ENCODE measurements at regions not wholly inside any gene's neighbourhood (a gene's known extent, or its start where the extent isn't known, plus 50 kb on each side); places are given as distances from the start of the nearest gene placed in this dataset.
A peak's percentile ranks its signal among the peaks of the same experiment; 100 is the strongest.
"Not testable (repeated sequence)": the region's sequence is repeated elsewhere in the genome, so short reads cannot be mapped to it uniquely, and the experiment has no call there.

GRCh38 chr11:8772571-8773519 is 90.3 kb downstream of the RPL27A start:
- no peak for DNase-seq (ENCODE audit: low read depth)

DNA sequence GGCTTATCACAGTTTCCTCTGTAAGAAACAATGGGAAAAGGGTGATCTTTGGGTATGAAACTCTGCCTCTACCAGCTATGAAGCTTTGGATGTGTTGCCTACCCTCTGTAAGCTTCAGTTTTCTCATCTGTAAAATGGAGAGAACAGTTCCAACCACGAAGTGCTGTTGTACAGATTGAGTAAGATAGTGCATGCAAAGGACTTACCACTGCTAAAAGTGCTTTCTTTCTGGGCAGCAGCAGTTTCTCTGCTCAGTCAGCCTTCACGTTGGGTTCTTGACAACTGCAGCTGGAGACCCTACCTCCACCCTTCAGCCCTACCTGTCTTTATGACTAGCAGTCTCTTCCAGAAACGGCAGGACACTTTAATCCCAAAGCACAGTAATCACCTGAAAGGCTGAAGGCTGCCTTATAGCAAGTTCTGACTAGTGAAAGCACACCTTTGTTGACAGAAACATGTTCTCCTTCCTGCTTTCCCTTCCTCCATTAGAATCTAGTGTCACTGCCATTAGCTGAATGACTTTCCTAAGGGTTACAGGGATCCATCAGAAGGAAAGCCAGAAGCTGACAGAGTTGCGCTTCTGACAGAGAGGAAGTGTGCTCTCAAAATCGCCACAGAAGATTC is 91.4 kb downstream of the RPL27A start:
- DNase-seq (ENCODE audit: low read depth) = no peak

DNA sequence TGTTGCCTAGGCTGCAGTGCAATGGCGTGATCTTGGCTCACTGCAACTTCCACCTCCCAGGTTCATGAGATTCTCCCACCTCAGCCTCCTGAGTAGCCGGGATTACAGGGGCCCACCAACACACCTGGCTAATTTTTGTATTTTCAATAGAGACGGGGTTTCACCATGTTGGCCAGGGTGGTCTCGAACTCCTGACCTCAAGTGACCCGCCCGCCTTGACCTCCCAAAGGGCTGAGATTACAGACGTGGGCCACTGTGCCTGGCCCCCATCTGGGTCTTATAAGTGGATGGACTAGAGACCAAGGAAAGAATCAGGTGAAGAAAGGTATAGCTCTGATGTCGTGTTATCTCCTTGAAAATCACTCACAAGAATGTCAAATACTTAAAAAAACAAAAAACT is 92.3 kb downstream of the RPL27A start:
- DNase-seq (ENCODE audit: low read depth) = not testable (repeated sequence)

DNA sequence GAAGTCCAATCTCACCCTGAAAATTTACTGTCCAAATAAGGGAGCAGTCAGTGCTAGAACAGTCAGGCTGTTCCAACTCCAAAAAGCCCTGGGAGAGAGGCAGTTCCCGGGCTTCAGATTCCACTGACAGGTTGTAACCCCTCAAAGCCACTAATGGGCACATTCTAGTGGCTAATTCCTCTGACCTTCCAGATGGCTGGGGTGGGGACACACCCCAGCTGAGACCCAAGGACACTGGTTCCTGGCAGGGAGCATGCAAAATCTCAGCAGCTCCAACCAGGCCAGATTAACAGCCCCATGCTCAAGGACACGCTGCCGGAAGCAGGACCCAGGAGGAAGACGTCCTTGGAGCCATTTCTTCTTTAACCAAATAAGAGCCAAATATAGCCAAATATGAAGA is 92.7 kb downstream of the RPL27A start:
- no peak for DNase-seq (ENCODE audit: low read depth)

DNA sequence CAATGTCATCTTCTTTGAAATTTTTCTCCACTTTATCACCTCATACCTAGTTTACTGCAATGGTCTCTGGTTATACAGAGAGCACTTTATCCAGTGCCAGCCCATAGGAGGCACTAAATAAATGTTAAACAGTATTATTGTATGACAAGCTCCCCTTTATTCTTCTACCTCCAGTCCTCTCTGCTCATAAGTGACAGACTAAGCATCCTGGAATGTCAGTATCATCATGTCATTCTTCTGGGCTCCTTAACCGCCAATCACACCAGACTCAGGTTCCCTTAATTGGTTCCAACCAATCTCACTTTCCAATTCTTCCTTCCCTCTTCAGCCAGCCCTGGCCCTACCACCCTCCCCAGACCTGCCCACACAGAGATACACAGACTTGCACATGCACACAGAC is 93.1 kb downstream of the RPL27A start:
- DNase-seq (ENCODE audit: low read depth) = no peak

DNA sequence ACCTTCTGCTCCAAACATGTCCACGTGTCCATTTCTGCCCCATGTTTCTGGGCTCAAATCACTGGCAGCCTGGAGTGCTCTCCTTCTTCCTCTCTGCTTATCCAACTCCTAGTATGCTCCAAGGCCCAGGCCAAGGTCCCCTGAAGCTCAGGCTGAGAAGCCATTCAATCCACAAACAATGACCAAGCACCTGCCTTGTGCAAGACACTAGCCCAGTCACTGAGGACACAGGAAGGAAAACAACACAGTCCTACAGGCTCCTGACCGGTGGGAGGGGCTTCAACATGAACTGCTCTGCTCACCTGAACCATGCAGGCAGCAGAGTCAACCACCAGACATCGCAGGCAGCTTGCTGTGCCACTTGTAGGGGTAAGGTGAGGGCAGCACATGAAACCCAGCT is 93.6 kb downstream of the RPL27A start:
- DNase-seq (ENCODE audit: low read depth) = no peak

DNA sequence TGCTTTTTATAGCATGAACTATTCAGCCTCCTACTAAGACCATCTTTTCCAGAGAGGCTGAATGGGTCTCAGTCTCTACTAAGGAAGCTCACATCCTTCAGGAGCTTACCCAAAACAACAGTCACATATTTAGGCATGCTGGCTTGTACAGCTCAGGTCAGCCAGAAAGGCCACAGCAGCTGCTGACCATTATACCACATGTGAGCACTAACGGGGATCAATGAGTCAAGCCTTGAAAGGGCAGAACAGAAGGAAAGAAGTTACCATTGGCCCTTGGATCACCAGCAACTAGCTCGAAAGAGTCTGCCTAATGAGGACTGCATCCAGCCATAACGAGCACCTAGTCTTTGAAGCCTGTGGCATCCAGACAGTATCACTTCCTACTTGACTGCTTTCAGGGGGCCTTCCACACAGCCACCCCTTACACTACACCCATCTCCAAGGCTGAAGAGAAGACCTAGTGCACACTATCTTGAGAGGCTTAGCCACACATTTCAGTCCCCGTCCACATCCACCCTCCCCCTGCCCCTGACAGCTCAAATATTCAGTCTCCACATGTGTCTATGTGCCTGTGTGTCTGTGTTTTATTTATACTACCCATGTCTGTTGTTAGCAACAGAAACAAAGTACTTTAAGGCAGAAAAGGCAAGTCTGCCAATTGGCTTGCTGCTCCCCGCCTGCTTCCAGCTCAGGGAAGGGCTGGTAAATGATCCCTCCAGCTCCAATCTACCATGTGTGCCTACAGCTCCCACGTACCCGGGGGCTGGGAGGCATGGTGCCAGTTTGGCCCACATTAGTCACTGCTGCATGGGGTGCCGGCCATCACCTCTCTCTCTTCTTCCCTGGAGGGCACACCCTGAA is 95.5 kb downstream of the RPL27A start:
- DNase-seq (ENCODE audit: low read depth) = peak; percentile 74

- DNase-seq (ENCODE audit: low read depth) = no peak
Measured at GRCh38 chr11:8779107-8779506, 96.5 kb downstream of the RPL27A start.

GRCh38 chr11:8779732-8780131 is 97.1 kb downstream of the RPL27A start:
- DNase-seq (ENCODE audit: low read depth) = no peak

DNA sequence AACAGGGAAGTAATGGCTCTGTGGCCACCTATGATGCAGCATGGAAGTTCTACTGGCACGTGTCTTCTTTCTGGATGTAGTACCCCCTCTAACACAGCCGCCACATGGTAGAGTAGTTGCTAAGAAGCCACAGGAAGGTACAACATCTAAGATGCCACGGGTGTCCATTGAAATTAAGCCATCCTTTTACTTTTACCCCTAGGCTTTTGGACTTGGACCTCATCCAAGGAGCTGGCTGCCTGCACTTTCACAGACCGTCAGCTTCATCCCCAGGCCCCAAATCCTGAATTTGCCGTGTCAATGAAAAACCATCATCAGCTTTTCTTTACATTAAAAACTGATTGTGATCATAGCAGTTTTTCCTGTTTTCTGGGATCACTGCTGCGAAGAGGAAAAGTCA is 102.4 kb downstream of the RPL27A start:
- DNase-seq (ENCODE audit: low read depth) = no peak

DNA sequence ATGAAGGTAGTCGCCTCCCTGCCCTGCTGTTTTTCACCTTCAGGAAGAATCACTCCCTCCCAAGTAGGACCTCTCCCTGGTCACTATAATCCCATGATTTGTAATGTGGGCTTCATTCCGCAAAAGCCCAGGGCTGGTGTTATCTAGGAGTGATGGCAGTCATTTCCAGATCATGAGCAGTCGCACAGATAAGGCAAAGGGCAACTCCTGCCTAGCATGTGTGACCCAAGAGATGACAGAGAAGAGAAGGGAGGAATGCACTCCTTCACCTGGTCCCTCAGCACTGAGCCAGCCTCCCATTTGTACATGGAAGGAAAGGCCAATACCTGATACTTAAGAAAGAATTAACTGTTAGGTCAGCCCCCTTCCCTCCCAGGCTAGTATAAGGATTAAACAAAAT is 102.9 kb downstream of the RPL27A start:
- no peak for DNase-seq (ENCODE audit: low read depth)

- DNase-seq (ENCODE audit: low read depth) = no peak
Measured at GRCh38 chr11:8785998-8786397, 103.4 kb downstream of the RPL27A start.

- peak; percentile 35 for DNase-seq (ENCODE audit: low read depth)
Measured at GRCh38 chr11:8786933-8787332, 104.3 kb downstream of the RPL27A start.

DNA sequence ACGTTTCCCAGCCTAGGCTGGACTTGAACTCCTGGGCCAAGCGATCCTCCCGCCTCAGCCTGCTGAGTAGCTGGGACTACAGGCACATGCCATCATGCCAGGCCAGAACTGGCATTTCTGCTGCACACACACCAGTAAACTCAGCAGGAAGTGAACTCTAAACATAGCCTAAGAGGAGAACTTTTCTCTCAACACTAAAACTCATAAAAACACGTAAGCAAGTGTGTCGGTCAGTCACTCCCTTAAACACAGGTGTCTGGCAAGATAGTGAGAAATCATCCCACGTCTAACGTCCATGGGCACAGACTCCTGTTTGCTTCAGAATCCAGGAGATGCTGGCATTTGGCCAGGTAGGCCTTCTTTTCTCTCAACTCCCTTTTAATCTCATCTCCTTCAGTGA is 104.8 kb downstream of the RPL27A start:
- DNase-seq (ENCODE audit: low read depth) = no peak

- no peak for DNase-seq (ENCODE audit: low read depth)
Measured at GRCh38 chr11:8788616-8789015, 106.0 kb downstream of the RPL27A start.

DNA sequence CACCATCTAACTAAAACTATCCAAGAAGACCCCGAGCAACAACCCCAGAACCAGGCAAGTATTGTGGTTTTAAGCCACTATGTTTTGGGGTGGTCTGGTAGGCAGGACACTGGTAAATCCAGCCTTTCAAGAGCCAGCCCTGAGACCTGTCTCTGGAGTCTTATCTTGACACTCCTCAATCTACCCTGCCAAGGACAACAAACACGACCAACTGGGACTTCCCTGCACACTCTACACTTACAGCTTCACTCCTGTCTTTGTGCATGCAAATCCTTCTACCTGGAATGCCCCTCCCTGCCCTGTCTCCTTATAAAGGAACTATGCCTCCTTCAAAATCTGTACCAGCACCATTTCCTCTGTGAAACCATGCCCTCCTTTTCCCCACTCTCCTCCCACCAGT is 107.3 kb downstream of the RPL27A start:
- DNase-seq (ENCODE audit: low read depth) = no peak

GRCh38 chr11:8790968-8791367 is 108.4 kb downstream of the RPL27A start:
- no peak for DNase-seq (ENCODE audit: low read depth)

DNA sequence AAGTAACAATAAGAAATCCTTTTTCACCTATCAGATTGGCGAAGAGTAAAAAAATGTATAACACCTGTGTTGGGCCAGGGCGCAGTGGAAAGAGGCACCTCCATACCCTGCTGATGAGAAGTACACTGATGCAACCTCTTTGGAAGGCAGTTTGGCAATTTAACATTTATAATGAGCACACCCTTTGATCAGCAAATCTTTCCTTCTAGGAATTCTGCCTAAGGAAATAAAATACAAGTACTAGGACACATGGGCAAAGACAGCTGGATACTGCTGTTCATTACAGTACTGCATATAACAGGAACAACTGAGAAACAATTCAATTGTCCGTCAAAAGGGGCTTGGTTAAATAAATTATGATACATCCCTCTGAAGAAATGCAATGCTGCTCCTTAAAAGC is 110.1 kb downstream of the RPL27A start:
- no peak for DNase-seq (ENCODE audit: low read depth)

GRCh38 chr11:8793114-8793777 is 110.7 kb downstream of the RPL27A start:
- peak; percentile 43 for DNase-seq (ENCODE audit: low read depth)

DNA sequence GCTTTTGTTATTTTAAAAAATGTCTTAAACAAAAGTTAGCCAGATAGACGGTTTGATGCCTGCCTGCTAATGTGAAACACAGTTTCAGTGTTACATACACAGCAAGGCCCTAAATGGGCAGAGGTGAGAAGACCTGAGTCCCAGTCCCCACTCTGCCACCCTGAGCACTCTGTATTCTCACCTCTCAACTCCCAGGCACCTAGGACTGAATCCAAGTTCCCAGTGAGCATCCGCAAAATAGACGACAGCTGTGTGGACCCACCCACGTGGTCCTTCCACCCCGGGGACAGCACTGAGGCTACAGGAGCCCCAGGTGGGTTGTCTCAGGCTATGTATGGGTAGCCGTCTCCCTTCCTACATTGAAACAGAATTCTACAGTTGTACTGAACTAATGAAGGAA is 111.5 kb downstream of the RPL27A start:
- DNase-seq (ENCODE audit: low read depth) = no peak

- no peak for DNase-seq (ENCODE audit: low read depth)
Measured at GRCh38 chr11:8794677-8795103, 112.1 kb downstream of the RPL27A start.

GRCh38 chr11:8796941-8797340 is 114.0 kb upstream of the AKIP1 start:
- peak; percentile 62 for DNase-seq (ENCODE audit: low read depth)

All from fibroblast of gingiva (primary cell).